ENCODE measurements at regions not wholly inside any gene's neighbourhood (a gene's known extent, or its start where the extent isn't known, plus 50 kb on each side); places are given as distances from the start of the nearest gene placed in this dataset.

- DNase-seq (ENCODE audit: low read depth), result no peak
These were observed 766.9 kb upstream of the NR2F2 start for GRCh38 chr15:95563634-95564033.

- DNase-seq (ENCODE audit: low read depth), result no peak
These were observed 765.4 kb upstream of the NR2F2 start for GRCh38 chr15:95565016-95565600.

- DNase-seq (ENCODE audit: low read depth), result no peak
These were observed 764.8 kb upstream of the NR2F2 start for GRCh38 chr15:95565690-95566089.

GRCh38 chr15:95567686-95568085 is 762.8 kb upstream of the NR2F2 start:
- peak; percentile 25 for DNase-seq (ENCODE audit: low read depth)

GRCh38 chr15:95574053-95574452 is 756.4 kb upstream of the NR2F2 start:
- DNase-seq (ENCODE audit: low read depth), result no peak

- no peak for DNase-seq (ENCODE audit: low read depth)
These were observed 752.6 kb upstream of the NR2F2 start for GRCh38 chr15:95577927-95578326.

- DNase-seq (ENCODE audit: low read depth), result no peak
These were observed 750.4 kb upstream of the NR2F2 start for GRCh38 chr15:95580121-95580520.

GRCh38 chr15:95581595-95581994 is 748.9 kb upstream of the NR2F2 start:
- no peak for DNase-seq (ENCODE audit: low read depth)

GRCh38 chr15:95584088-95584487 is 746.4 kb upstream of the NR2F2 start:
- DNase-seq (ENCODE audit: low read depth), result no peak

GRCh38 chr15:95588056-95588455 is 742.4 kb upstream of the NR2F2 start:
- no peak for DNase-seq (ENCODE audit: low read depth)

- DNase-seq (ENCODE audit: low read depth), result no peak
These were observed 739.9 kb upstream of the NR2F2 start for GRCh38 chr15:95590533-95591044.

GRCh38 chr15:95591270-95591669 is 739.2 kb upstream of the NR2F2 start:
- DNase-seq (ENCODE audit: low read depth), result no peak

GRCh38 chr15:95591886-95592285 is 738.6 kb upstream of the NR2F2 start:
- no peak for DNase-seq (ENCODE audit: low read depth)

- no peak for DNase-seq (ENCODE audit: low read depth)
These were observed 736.0 kb upstream of the NR2F2 start for GRCh38 chr15:95594496-95594895.

- no peak for DNase-seq (ENCODE audit: low read depth)
These were observed 734.7 kb upstream of the NR2F2 start for GRCh38 chr15:95595759-95596158.

GRCh38 chr15:95596496-95596895 is 734.0 kb upstream of the NR2F2 start:
- DNase-seq (ENCODE audit: low read depth), result no peak

- DNase-seq (ENCODE audit: low read depth), result no peak
These were observed 732.1 kb upstream of the NR2F2 start for GRCh38 chr15:95598251-95598855.

GRCh38 chr15:95600367-95600766 is 730.1 kb upstream of the NR2F2 start:
- no peak for DNase-seq (ENCODE audit: low read depth)

GRCh38 chr15:95600884-95601283 is 729.6 kb upstream of the NR2F2 start:
- no peak for DNase-seq (ENCODE audit: low read depth)

GRCh38 chr15:95601525-95601924 is 729.0 kb upstream of the NR2F2 start:
- no peak for DNase-seq (ENCODE audit: low read depth)

GRCh38 chr15:95603802-95604201 is 726.7 kb upstream of the NR2F2 start:
- DNase-seq (ENCODE audit: low read depth), result no peak

- DNase-seq (ENCODE audit: low read depth), result peak; percentile 82
These were observed 725.9 kb upstream of the NR2F2 start for GRCh38 chr15:95604634-95605036.

- DNase-seq (ENCODE audit: low read depth), result no peak
These were observed 725.4 kb upstream of the NR2F2 start for GRCh38 chr15:95605098-95605497.

- DNase-seq (ENCODE audit: low read depth), result no peak
These were observed 723.9 kb upstream of the NR2F2 start for GRCh38 chr15:95606551-95606950.
